ENCODE measurements at regions not wholly inside any gene's neighbourhood (a gene's known extent, or its start where the extent isn't known, plus 50 kb on each side); places are given as distances from the start of the nearest gene placed in this dataset.

DNA sequence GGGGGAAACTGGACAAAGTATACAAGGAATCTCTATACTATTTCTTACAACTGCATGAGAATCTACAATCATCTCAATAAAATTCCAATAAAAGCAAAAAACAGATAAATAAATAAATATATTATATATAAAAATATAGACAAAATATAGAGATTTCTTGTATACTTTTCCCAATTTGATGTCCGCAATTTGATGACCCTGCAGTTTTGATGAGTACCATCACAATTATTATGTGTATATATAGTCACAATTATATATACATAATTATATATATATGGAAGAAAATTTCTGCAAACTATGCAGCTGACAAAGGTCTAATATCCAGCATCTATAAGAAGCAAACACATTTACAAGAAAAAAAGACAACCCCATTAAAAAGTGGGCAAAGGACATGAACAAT, 169.2 kb upstream of the ATXN1 start:
- FAIRE-seq: no peak
- dilution Hi-C loops (cut with MboI; ENCODE audit: extremely low pct_ligation_motif_present, low sequenced_read_pairs): no loop called here
- H3K9me3 ChIP-seq (ENCODE audit: control insufficient read depth, low read depth, low read length): no peaks in the 10 kb centered on the region
- no peak for DNase-seq (ENCODE audit: low read depth, low spot score)
- no peak overlapping the region for H3K9ac ChIP-seq (ENCODE audit: control insufficient read depth, extremely low read depth, insufficient read depth, low read length)
- H3K27me3 ChIP-seq (ENCODE audit: control insufficient read depth, extremely low read depth, insufficient read depth, low read length): no peaks in the 10 kb centered on the region
- H3K79me2 ChIP-seq (ENCODE audit: control insufficient read depth, insufficient read depth, low read length): no peaks in the 10 kb centered on the region
- no peaks in the 10 kb centered on the region for H3K4me1 ChIP-seq (ENCODE audit: control insufficient read depth, extremely low read depth, insufficient read depth, low read length)
- H3K9me1 ChIP-seq (ENCODE audit: control insufficient read depth, extremely low read depth, insufficient read depth, low read length): no peaks in the 10 kb centered on the region
- no peak overlapping the region for H2AFZ ChIP-seq (ENCODE audit: control insufficient read depth, low read length)
- H3K36me3 ChIP-seq (ENCODE audit: control insufficient read depth in 2 of 2, extremely low read depth in 1 of 2, insufficient read depth in 2 of 2, low read length in 2 of 2): no peaks in the 10 kb centered on the region
- no peak overlapping the region for H3K4me2 ChIP-seq (ENCODE audit: control insufficient read depth, extremely low read depth, insufficient read depth, low read depth, low read length)
- no peaks in the 10 kb centered on the region for H4K20me1 ChIP-seq (ENCODE audit: control insufficient read depth, extremely low read depth, insufficient read depth, low read length)
- TF ChIP-seq, protein P1, sequence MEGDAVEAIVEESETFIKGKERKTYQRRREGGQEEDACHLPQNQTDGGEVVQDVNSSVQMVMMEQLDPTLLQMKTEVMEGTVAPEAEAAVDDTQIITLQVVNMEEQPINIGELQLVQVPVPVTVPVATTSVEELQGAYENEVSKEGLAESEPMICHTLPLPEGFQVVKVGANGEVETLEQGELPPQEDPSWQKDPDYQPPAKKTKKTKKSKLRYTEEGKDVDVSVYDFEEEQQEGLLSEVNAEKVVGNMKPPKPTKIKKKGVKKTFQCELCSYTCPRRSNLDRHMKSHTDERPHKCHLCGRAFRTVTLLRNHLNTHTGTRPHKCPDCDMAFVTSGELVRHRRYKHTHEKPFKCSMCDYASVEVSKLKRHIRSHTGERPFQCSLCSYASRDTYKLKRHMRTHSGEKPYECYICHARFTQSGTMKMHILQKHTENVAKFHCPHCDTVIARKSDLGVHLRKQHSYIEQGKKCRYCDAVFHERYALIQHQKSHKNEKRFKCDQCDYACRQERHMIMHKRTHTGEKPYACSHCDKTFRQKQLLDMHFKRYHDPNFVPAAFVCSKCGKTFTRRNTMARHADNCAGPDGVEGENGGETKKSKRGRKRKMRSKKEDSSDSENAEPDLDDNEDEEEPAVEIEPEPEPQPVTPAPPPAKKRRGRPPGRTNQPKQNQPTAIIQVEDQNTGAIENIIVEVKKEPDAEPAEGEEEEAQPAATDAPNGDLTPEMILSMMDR (optimal IDR thresholded peaks at IDR 0.05 in 1 of 3, IDR thresholded peaks at IDR 0.05 in 1 of 3, conservative IDR thresholded peaks at IDR 0.05 in 1 of 3; ENCODE audit: extremely low read depth in 1 of 3, insufficient read depth in 2 of 3, low read length in 3 of 3): no peak
- TF ChIP-seq EZH2 (IDR thresholded peaks at IDR 0.05; ENCODE audit: low read length): no peak
- H3K27ac ChIP-seq (ENCODE audit: control insufficient read depth, insufficient read depth, low read length): no peak overlapping the region
- H3K4me3 ChIP-seq (ENCODE audit: control insufficient read depth in 2 of 3, extremely low read depth in 1 of 3, insufficient read depth in 2 of 3, low read depth in 1 of 3, low read length in 3 of 3): no peak overlapping the region

DNA sequence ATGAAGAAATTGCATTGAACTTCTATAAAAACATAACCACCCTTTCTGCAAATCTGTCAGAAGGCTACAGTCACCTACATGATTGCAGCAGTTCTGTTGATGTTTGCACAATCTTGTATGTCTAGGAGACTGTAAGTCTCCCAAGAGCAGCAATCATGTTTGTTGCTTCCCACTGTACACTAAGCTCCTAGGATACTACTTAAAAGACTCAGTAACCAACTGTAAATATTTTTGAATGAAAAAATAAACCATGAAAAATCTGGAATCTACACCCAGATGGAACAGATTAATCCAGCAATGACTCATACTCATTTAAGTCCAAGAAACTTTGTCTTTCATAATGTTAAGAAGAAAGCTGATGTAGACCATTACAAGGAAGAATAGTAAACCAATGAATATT, 168.5 kb upstream of the ATXN1 start:
- dilution Hi-C loops (cut with MboI; ENCODE audit: extremely low pct_ligation_motif_present, low sequenced_read_pairs): no loop called here
- H3K9me1 ChIP-seq (ENCODE audit: control insufficient read depth, extremely low read depth, insufficient read depth, low read length): no peaks in the 10 kb centered on the region
- no peaks in the 10 kb centered on the region for H3K27me3 ChIP-seq (ENCODE audit: control insufficient read depth, extremely low read depth, insufficient read depth, low read length)
- H3K9ac ChIP-seq (ENCODE audit: control insufficient read depth, extremely low read depth, insufficient read depth, low read length): no peak overlapping the region
- no peak overlapping the region for H3K4me2 ChIP-seq (ENCODE audit: control insufficient read depth, extremely low read depth, insufficient read depth, low read depth, low read length)
- no peaks in the 10 kb centered on the region for H3K9me3 ChIP-seq (ENCODE audit: control insufficient read depth, low read depth, low read length)
- no peak overlapping the region for H2AFZ ChIP-seq (ENCODE audit: control insufficient read depth, low read length)
- no peaks in the 10 kb centered on the region for H4K20me1 ChIP-seq (ENCODE audit: control insufficient read depth, extremely low read depth, insufficient read depth, low read length)
- no peaks in the 10 kb centered on the region for H3K36me3 ChIP-seq (ENCODE audit: control insufficient read depth in 2 of 2, extremely low read depth in 1 of 2, insufficient read depth in 2 of 2, low read length in 2 of 2)
- FAIRE-seq (no peak), DNase-seq (ENCODE audit: low read depth, low spot score) (no peak)
- H3K79me2 ChIP-seq (ENCODE audit: control insufficient read depth, insufficient read depth, low read length): no peaks in the 10 kb centered on the region
- no peak overlapping the region for H3K4me3 ChIP-seq (ENCODE audit: control insufficient read depth in 2 of 3, extremely low read depth in 1 of 3, insufficient read depth in 2 of 3, low read depth in 1 of 3, low read length in 3 of 3)
- H3K27ac ChIP-seq (ENCODE audit: control insufficient read depth, insufficient read depth, low read length): no peak overlapping the region
- H3K4me1 ChIP-seq (ENCODE audit: control insufficient read depth, extremely low read depth, insufficient read depth, low read length): no peaks in the 10 kb centered on the region
- TF ChIP-seq EZH2 (IDR thresholded peaks at IDR 0.05; ENCODE audit: low read length): no peak
- TF ChIP-seq, protein P1 (optimal IDR thresholded peaks at IDR 0.05 in 1 of 3, IDR thresholded peaks at IDR 0.05 in 1 of 3, conservative IDR thresholded peaks at IDR 0.05 in 1 of 3; ENCODE audit: extremely low read depth in 1 of 3, insufficient read depth in 2 of 3, low read length in 3 of 3): no peak
